Caco-2 (cell line): ENCODE measurements at regions not wholly inside any gene's neighbourhood (a gene's known extent, or its start where the extent isn't known, plus 50 kb on each side); places are given as distances from the start of the nearest gene placed in this dataset.

Source experiments
- BruUV-seq: library from RNA; stranded (reverse); fragments of 400-500 nt; replicated peaks from 2 replicates; lab custom pipeline; 2021; lab: Mats Ljungman, UMichigan
- CTCF ChIA-PET: fragments of 300-600 bp; sonication (Branson Sonifier 250); formaldehyde crosslinking; loops from one replicate; lab custom pipeline; 2022; ENCODE audit warnings: antibody characterized with exemption; lab: Charles Lee
- POLR2A ChIA-PET: fragments of 300-600 bp; sonication (Branson Sonifier 250); formaldehyde crosslinking; loops from one replicate; lab custom pipeline; 2022; ENCODE audit warnings: antibody characterized with exemption; lab: Charles Lee
- DNase-seq, 2 experiments: peaks; one replicate each; pipeline versions ENCODE4 v3.0.0 to v3.0.0-alpha.2; 2020 to 2022
- H3K27me3 ChIP-seq: replicated peaks from 2 replicates; pipeline ENCODE4 v1.6.0; 2011; ENCODE audit warnings: low read length; ENCODE audit not compliant: control insufficient read depth, insufficient read depth
- H3K36me3 ChIP-seq: 2 replicates; pipeline ENCODE4 v1.5.1; 2011; ENCODE audit warnings: low read length; ENCODE audit not compliant: control insufficient read depth, insufficient read depth
- H3K4me1 ChIP-seq: fragments of 250-450 bp; sonication (Bioruptor Pico); 2 replicates; pipeline ENCODE4 v1.5.1; 2020; ENCODE audit warnings: mild to moderate bottlenecking
- H3K4me3 ChIP-seq: 2 replicates; pipeline ENCODE4 v1.5.1; 2011; ENCODE audit warnings: low read depth, mild to moderate bottlenecking, control low read depth, low read length
- H3K9me3 ChIP-seq: fragments of 250-450 bp; sonication (Bioruptor Pico); 2 replicates; pipeline ENCODE4 v1.5.1; 2020; ENCODE audit warnings: mild to moderate bottlenecking, moderate library complexity
- H3K27ac Mint-ChIP-seq: one replicate; pipeline ENCODE4 v1.8.0; 2022; ENCODE audit warnings: mixed read lengths; ENCODE audit not compliant: unreplicated experiment
- H3K27me3 Mint-ChIP-seq: one replicate; pipeline ENCODE4 v1.8.0; 2022; ENCODE audit warnings: mixed read lengths; ENCODE audit not compliant: insufficient read depth, unreplicated experiment
- H3K36me3 Mint-ChIP-seq: one replicate; pipeline ENCODE4 v1.8.0; 2022; ENCODE audit warnings: mild to moderate bottlenecking, mixed read lengths; ENCODE audit not compliant: insufficient read depth, unreplicated experiment
- H3K4me1 Mint-ChIP-seq: one replicate; pipeline ENCODE4 v1.8.0; 2022; ENCODE audit warnings: low read depth, mixed read lengths; ENCODE audit not compliant: unreplicated experiment
- H3K4me3 Mint-ChIP-seq: one replicate; pipeline ENCODE4 v1.8.0; 2022; ENCODE audit warnings: mild to moderate bottlenecking, moderate library complexity, mixed read lengths; ENCODE audit not compliant: unreplicated experiment
- H3K9me3 Mint-ChIP-seq: one replicate; pipeline ENCODE4 v1.8.0; 2022; ENCODE audit warnings: mixed read lengths; ENCODE audit not compliant: unreplicated experiment
- CTCF ChIP-seq, 2 experiments: fragments of 200-600 bp in 1 of 2; IDR thresholded peaks; 1 replicate in 1 of 2; 2 replicates in 1 of 2; pipeline versions ENCODE4 v1.5.1 to v1.8.0; 2011 to 2022; ENCODE audit warnings: antibody characterized with exemption in 1 of 2, control low read depth in 1 of 2, inconsistent platforms in 1 of 2, low read depth in 1 of 2, low read length in 1 of 2, mild to moderate bottlenecking in 1 of 2, moderate library complexity in 1 of 2; ENCODE audit not compliant: insufficient read depth in 1 of 2, severe bottlenecking in 1 of 2, unreplicated experiment in 1 of 2
- intact Hi-C: fragments of 100-400 bp; cut with micrococcal nuclease; formaldehyde crosslinking; loops from one replicate; pipeline ENCODE4 v1.10.0; 2022; ENCODE audit not compliant: unreplicated experiment

GRCh38 chr1:239677362-239677761, 291.0 kb downstream of the CHRM3 start:
- Histone ChIP-seq H3K4me3 (no peak overlapping the region), H3K36me3 (no peaks in the 10 kb centered on the region), H3K9me3 (no peaks in the 10 kb centered on the region), H3K4me1 (no peaks in the 10 kb centered on the region), H3K27me3 (no peaks in the 10 kb centered on the region)
- Mint-ChIP-seq H3K9me3 (no peaks in the 10 kb centered on the region), H3K36me3 (no peaks in the 10 kb centered on the region), H3K27ac (no peak overlapping the region), H3K4me3 (no peak overlapping the region), H3K27me3 (no peaks in the 10 kb centered on the region), H3K4me1 (no peaks in the 10 kb centered on the region)
- intact Hi-C loops: no loop called here
- TF ChIP-seq CTCF (IDR thresholded peaks at IDR 0.05; ENCODE audit: insufficient read depth in 1 of 2, low read depth in 1 of 2, low read length in 1 of 2, severe bottlenecking in 1 of 2, unreplicated experiment in 1 of 2): no peak
- BruUV-seq: no TSS peak
- no peak for DNase-seq
- CTCF ChIA-PET: no interaction called here
- POLR2A ChIA-PET: no interaction called here

GRCh38 chr1:239678181-239678580, 291.8 kb downstream of the CHRM3 start:
- intact Hi-C loops: no loop called here
- DNase-seq: no peak
- CTCF ChIA-PET: no interaction called here
- no peak overlapping the region for H3K27ac Mint-ChIP-seq
- H3K36me3 ChIP-seq: no peaks in the 10 kb centered on the region
- H3K4me3 ChIP-seq: no peak overlapping the region
- no peak for TF ChIP-seq CTCF (IDR thresholded peaks at IDR 0.05; ENCODE audit: insufficient read depth in 1 of 2, low read depth in 1 of 2, low read length in 1 of 2, severe bottlenecking in 1 of 2, unreplicated experiment in 1 of 2)
- H3K9me3 Mint-ChIP-seq: no peaks in the 10 kb centered on the region
- H3K4me3 Mint-ChIP-seq: no peak overlapping the region
- no peaks in the 10 kb centered on the region for H3K36me3 Mint-ChIP-seq
- BruUV-seq: no TSS peak
- H3K27me3 Mint-ChIP-seq: no peaks in the 10 kb centered on the region
- H3K9me3 ChIP-seq: no peaks in the 10 kb centered on the region
- no peaks in the 10 kb centered on the region for H3K4me1 ChIP-seq
- H3K27me3 ChIP-seq: no peaks in the 10 kb centered on the region
- H3K4me1 Mint-ChIP-seq: no peaks in the 10 kb centered on the region
- POLR2A ChIA-PET: no interaction called here

- DNase-seq: no peak
- Histone ChIP-seq H3K27me3 (no peaks in the 10 kb centered on the region), H3K4me3 (no peak overlapping the region), H3K36me3 (no peaks in the 10 kb centered on the region), H3K9me3 (no peaks in the 10 kb centered on the region), H3K4me1 (no peaks in the 10 kb centered on the region)
- intact Hi-C loops: no loop called here
- BruUV-seq: no TSS peak
- Mint-ChIP-seq H3K4me3 (no peak overlapping the region), H3K36me3 (no peaks in the 10 kb centered on the region), H3K27ac (no peak overlapping the region), H3K4me1 (no peaks in the 10 kb centered on the region), H3K27me3 (no peaks in the 10 kb centered on the region), H3K9me3 (no peaks in the 10 kb centered on the region)
- ChIA-PET POLR2A (no interaction called here), CTCF (no interaction called here)
- no peak for TF ChIP-seq CTCF (IDR thresholded peaks at IDR 0.05; ENCODE audit: insufficient read depth in 1 of 2, low read depth in 1 of 2, low read length in 1 of 2, severe bottlenecking in 1 of 2, unreplicated experiment in 1 of 2)
Observed at GRCh38 chr1:239682046-239682445, 295.7 kb downstream of the CHRM3 start.
